ENCODE measurements at regions not wholly inside any gene's neighbourhood (a gene's known extent, or its start where the extent isn't known, plus 50 kb on each side); places are given as distances from the start of the nearest gene placed in this dataset.

- TF ChIP-seq, protein P1, sequence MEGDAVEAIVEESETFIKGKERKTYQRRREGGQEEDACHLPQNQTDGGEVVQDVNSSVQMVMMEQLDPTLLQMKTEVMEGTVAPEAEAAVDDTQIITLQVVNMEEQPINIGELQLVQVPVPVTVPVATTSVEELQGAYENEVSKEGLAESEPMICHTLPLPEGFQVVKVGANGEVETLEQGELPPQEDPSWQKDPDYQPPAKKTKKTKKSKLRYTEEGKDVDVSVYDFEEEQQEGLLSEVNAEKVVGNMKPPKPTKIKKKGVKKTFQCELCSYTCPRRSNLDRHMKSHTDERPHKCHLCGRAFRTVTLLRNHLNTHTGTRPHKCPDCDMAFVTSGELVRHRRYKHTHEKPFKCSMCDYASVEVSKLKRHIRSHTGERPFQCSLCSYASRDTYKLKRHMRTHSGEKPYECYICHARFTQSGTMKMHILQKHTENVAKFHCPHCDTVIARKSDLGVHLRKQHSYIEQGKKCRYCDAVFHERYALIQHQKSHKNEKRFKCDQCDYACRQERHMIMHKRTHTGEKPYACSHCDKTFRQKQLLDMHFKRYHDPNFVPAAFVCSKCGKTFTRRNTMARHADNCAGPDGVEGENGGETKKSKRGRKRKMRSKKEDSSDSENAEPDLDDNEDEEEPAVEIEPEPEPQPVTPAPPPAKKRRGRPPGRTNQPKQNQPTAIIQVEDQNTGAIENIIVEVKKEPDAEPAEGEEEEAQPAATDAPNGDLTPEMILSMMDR (IDR thresholded peaks at IDR 0.05) = no peak
- no peak for TF ChIP-seq POLR2A (IDR thresholded peaks at IDR 0.05)
These were observed 92.3 kb downstream of the RFC3 start for GRCh38 chr13:33910255-33910654.

All from Peyer's patch (tissue), 4 donors.